Tibial artery (tissue), 4 donors: ENCODE measurements at regions not wholly inside any gene's neighbourhood (a gene's known extent, or its start where the extent isn't known, plus 50 kb on each side); places are given as distances from the start of the nearest gene placed in this dataset.

Source experiments
- DNase-seq, 2 donors: peaks; one replicate each; pipeline ENCODE4 v3.0.0-alpha.2; 2019
- H3K27ac ChIP-seq, 2 donors: fragments of 200-600 bp; sonication (generic) in 1 of 2; 1 replicate in 1 of 2; 2 replicates in 1 of 2; pipeline ENCODE4 v1.5.1; 2018 to 2019; ENCODE audit warnings: mild to moderate bottlenecking in 1 of 2
- H3K27me3 ChIP-seq, 2 donors: fragments of 200-600 bp; sonication (generic) in 1 of 2; one replicate each; pipeline versions ENCODE4 v1.5.1 to v1.6.0; 2016 to 2019
- H3K36me3 ChIP-seq, 3 donors: fragments of 200-600 bp; sonication (generic) in 2 of 3; one replicate each; pipeline ENCODE4 v1.5.1; 2016 to 2019; ENCODE audit warnings: mild to moderate bottlenecking in 2 of 3
- H3K4me1 ChIP-seq, 4 donors: fragments of 200-600 bp; sonication (generic) in 2 of 4; 1 replicate in 3 of 4; 2 replicates in 1 of 4; pipeline ENCODE4 v1.5.1; 2016 to 2019
- H3K4me3 ChIP-seq, 2 donors: fragments of 200-600 bp; sonication (generic) in 1 of 2; 1 replicate in 1 of 2; 2 replicates in 1 of 2; pipeline ENCODE4 v1.5.1; 2018 to 2019; ENCODE audit warnings: mild to moderate bottlenecking in 2 of 2
- H3K9me3 ChIP-seq, 3 donors: fragments of 200-600 bp; sonication (generic) in 1 of 3; one replicate each; pipeline ENCODE4 v1.5.1; 2016 to 2019
- intact Hi-C: fragments of 100-400 bp; cut with DNase I; formaldehyde crosslinking; loops from one replicate; pipeline ENCODE4 v1.15.0; 2023; ENCODE audit warnings: low total_unique reads
- TF ChIP-seq, protein P1 (sequence below), 2 experiments: fragments of 200-600 bp in 1 of 2; fragments of 450-650 bp in 1 of 2; IDR thresholded peaks; one replicate each; pipeline ENCODE4 v1.5.1; 2017 to 2019; ENCODE audit warnings: antibody characterized with exemption in 2 of 2, mild to moderate bottlenecking in 1 of 2, moderate library complexity in 1 of 2

DNA sequence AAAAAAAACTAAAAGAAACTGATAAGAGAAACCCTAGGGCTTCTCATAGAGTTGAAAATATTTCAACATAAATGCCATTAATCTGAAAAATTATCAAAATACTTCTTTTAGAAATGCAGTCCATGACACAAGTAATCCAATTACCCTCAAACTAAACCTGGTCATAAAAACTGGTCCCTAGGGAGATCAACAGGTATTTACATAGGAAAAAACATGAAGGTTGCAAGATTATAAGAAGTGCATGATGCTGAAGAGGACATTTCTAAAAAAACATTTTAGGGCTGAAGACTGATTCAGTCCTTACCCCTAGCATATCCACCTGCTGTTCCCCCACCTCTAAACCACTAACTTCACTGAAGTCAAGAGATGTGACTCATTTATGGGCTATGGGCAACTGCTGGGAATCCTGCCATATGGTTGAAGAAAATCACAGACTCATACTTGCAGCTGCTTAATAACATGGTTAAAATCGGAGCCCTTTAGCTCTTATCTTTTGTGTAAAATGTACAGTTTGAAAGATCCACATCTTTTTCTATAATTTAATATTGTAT is 131.0 kb upstream of the RUNX1 start:
- H3K27ac ChIP-seq: no peak overlapping the region
- H3K9me3 ChIP-seq: no peaks in the 10 kb centered on the region
- H3K4me3 ChIP-seq: no peak overlapping the region
- intact Hi-C loops: no loop called here
- no peak for DNase-seq
- no peaks in the 10 kb centered on the region for H3K4me1 ChIP-seq
- H3K27me3 ChIP-seq: no peaks in the 10 kb centered on the region
- H3K36me3 ChIP-seq: no peaks in the 10 kb centered on the region
- TF ChIP-seq, protein P1, sequence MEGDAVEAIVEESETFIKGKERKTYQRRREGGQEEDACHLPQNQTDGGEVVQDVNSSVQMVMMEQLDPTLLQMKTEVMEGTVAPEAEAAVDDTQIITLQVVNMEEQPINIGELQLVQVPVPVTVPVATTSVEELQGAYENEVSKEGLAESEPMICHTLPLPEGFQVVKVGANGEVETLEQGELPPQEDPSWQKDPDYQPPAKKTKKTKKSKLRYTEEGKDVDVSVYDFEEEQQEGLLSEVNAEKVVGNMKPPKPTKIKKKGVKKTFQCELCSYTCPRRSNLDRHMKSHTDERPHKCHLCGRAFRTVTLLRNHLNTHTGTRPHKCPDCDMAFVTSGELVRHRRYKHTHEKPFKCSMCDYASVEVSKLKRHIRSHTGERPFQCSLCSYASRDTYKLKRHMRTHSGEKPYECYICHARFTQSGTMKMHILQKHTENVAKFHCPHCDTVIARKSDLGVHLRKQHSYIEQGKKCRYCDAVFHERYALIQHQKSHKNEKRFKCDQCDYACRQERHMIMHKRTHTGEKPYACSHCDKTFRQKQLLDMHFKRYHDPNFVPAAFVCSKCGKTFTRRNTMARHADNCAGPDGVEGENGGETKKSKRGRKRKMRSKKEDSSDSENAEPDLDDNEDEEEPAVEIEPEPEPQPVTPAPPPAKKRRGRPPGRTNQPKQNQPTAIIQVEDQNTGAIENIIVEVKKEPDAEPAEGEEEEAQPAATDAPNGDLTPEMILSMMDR (IDR thresholded peaks at IDR 0.05): no peak

DNA sequence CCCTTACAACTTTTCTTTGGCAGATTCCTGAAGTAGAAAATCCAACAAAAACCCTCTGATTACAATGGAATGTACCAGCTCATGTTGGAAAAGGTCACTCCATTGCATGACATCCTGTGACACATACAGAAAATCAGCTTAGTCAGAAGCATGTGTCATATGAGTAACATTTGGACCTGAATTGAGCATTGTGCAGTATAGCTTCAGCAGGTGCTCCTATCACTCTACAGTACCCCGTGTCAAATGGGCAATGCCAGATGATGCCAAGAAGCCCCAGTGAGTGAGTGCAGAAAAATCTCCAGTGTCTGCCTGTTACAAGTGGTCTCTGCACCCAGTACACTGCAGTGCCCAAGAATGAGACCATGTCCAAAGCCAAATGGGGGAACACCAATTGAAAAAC is 129.7 kb upstream of the RUNX1 start:
- no peak overlapping the region for H3K4me3 ChIP-seq
- no peaks in the 10 kb centered on the region for H3K4me1 ChIP-seq
- no peaks in the 10 kb centered on the region for H3K36me3 ChIP-seq
- H3K27me3 ChIP-seq: no peaks in the 10 kb centered on the region
- no peak overlapping the region for H3K27ac ChIP-seq
- TF ChIP-seq, protein P1 (IDR thresholded peaks at IDR 0.05): no peak
- intact Hi-C loops: no loop called here
- DNase-seq: no peak
- no peaks in the 10 kb centered on the region for H3K9me3 ChIP-seq

DNA sequence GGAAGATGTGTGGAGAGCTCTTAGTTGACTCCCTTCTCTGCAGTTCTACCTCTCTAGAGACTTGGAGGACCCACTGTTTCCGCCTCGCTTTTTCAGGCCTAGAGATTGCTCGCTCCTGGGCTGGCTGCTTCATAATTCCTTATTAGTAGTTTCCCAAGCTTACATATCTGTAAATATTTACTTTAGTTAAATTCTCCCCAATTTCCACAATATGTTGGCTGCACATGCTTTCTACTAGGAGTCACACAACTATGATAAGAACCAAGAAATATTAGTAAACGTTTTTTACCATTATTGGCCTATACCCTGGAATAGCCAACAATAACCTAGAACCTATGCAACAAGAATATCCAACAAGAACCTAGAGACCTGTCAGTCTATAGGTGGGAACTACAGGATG is 129.0 kb upstream of the RUNX1 start:
- H3K9me3 ChIP-seq: no peaks in the 10 kb centered on the region
- no peaks in the 10 kb centered on the region for H3K27me3 ChIP-seq
- TF ChIP-seq, protein P1 (IDR thresholded peaks at IDR 0.05): no peak
- intact Hi-C loops: no loop called here
- no peak for DNase-seq
- no peak overlapping the region for H3K4me3 ChIP-seq
- H3K36me3 ChIP-seq: no peaks in the 10 kb centered on the region
- no peak overlapping the region for H3K27ac ChIP-seq
- no peaks in the 10 kb centered on the region for H3K4me1 ChIP-seq

DNA sequence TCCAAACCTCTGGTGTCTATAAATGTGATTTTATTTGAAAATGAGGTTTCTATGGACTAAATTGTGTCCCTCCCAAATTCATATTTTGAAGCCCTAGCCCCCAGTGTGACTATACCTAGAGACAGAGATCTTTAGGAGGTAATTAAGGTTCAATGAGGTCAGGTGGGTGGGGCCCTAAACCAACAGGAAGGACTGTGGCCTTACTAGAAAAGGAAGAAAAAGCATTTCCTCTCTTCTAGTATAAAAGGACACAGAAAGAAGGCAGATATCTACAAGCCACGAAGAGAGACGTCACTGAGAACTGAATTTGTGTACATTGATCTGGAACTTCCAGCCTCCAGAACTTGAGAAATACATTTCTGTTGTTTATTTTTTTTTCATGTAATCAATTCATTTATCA is 123.1 kb upstream of the RUNX1 start:
- TF ChIP-seq, protein P1 (IDR thresholded peaks at IDR 0.05): no peak
- H3K9me3 ChIP-seq: no peaks in the 10 kb centered on the region
- no peak overlapping the region for H3K27ac ChIP-seq
- no peaks in the 10 kb centered on the region for H3K27me3 ChIP-seq
- H3K4me1 ChIP-seq: no peaks in the 10 kb centered on the region
- no peaks in the 10 kb centered on the region for H3K36me3 ChIP-seq
- intact Hi-C loops: no loop called here
- DNase-seq: no peak
- no peak overlapping the region for H3K4me3 ChIP-seq

DNA sequence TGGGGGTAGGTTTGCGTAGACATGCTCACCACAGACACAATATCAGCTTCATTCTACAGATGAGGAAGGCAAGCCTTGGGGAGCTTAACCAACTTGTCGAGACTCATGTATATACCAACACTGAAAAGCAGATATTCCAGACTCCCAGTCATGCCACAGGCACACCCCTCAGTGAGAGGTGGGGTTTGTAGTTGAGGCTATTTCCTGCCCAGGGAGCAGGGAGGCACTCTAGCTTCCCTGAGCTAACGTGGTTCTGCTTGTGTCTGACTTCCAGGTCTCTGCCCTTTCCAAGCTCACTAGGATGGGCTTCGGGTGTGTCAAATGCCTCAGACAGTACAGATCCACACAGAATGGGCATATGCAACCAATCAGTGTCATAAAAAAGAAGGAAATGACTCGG is 122.3 kb upstream of the RUNX1 start:
- DNase-seq: no peak
- Histone ChIP-seq H3K27me3 (no peaks in the 10 kb centered on the region), H3K27ac (no peak overlapping the region), H3K4me3 (no peak overlapping the region), H3K9me3 (no peaks in the 10 kb centered on the region), H3K4me1 (no peaks in the 10 kb centered on the region), H3K36me3 (no peaks in the 10 kb centered on the region)
- intact Hi-C loops: no loop called here
- TF ChIP-seq, protein P1 (IDR thresholded peaks at IDR 0.05): no peak

DNA sequence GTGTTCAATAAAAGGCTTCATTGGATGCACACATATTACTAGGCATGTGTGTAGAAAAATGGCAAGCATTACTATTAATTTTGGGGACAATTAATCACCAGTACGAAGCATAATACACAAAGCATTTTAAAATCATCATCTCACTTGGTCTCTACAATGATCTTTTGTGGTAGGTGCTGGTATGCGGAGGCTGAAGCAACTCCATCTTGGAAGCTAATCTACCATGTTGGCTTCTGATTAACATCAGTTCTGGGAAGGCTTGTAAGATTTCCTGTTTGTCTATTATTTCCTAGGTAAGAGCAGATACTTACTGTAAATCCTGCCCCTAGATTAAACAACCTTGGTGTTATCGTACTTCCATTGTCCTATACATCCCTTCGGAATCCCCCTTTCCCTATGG is 121.7 kb upstream of the RUNX1 start:
- TF ChIP-seq, protein P1 (IDR thresholded peaks at IDR 0.05): no peak
- intact Hi-C loops: no loop called here
- Histone ChIP-seq H3K4me1 (no peaks in the 10 kb centered on the region), H3K27me3 (no peaks in the 10 kb centered on the region), H3K9me3 (no peaks in the 10 kb centered on the region), H3K36me3 (no peaks in the 10 kb centered on the region), H3K27ac (no peak overlapping the region), H3K4me3 (no peak overlapping the region)
- no peak for DNase-seq
